GM12892 (cell line): ENCODE measurements at regions not wholly inside any gene's neighbourhood (a gene's known extent, or its start where the extent isn't known, plus 50 kb on each side); places are given as distances from the start of the nearest gene placed in this dataset.

ENCODE experiments used
- POLR2A ChIP-seq: IDR thresholded peaks from 2 replicates; pipeline ENCODE4 v1.6.1; 2011; ENCODE audit warnings: low read depth, low read length, control low read depth
- POLR2AphosphoS5 ChIP-seq: IDR thresholded peaks from 2 replicates; pipeline ENCODE4 v1.6.1; 2011; ENCODE audit warnings: low read depth, low read length, control low read depth

DNA sequence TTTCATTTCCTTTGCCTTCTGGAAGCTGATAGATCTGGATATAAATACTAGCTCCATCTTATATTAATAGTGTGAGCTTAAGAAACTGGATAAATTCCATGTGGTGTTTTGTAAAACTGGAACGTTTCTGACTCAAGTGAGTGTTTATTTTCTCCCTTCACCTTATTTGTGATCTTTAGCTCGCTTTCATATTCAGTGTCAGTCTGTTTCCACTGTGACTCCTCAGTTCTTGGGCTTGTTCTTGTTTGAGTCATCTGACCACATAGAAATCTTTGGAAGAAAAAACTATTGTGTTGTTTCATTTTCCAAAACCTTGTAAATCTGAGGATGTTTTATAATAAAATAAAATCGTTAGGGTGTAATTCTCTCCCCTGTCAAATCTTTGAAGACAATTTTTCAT is 186.4 kb downstream of the POLR1F start:
- TF ChIP-seq POLR2A = no peak
- no peak for TF ChIP-seq POLR2AphosphoS5
